ENCODE measurements at regions not wholly inside any gene's neighbourhood (a gene's known extent, or its start where the extent isn't known, plus 50 kb on each side); places are given as distances from the start of the nearest gene placed in this dataset.

DNA sequence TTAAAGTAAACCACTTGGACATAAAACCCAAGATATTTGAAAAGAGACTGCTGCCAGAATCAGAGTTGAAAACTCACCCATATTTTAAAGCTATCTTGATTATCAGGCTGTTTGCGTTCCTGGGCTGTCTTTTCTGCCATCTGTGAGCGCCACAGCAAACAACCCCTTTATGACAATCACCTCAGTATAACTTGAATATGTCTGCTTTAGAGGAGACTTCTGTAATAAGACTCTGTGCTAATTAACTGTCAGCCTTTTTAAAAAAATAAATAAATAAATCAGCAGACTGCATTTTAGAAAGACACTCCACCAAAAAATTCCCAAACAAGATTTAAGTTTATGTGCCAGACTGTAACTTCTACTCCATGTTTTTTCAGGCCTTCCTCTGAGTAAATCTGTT lies 375.7 kb upstream of the CCNH start:
- H3K27ac ChIP-seq = no peak overlapping the region
- TF ChIP-seq CTCF (conservative IDR thresholded peaks at IDR 0.05) = no peak

DNA sequence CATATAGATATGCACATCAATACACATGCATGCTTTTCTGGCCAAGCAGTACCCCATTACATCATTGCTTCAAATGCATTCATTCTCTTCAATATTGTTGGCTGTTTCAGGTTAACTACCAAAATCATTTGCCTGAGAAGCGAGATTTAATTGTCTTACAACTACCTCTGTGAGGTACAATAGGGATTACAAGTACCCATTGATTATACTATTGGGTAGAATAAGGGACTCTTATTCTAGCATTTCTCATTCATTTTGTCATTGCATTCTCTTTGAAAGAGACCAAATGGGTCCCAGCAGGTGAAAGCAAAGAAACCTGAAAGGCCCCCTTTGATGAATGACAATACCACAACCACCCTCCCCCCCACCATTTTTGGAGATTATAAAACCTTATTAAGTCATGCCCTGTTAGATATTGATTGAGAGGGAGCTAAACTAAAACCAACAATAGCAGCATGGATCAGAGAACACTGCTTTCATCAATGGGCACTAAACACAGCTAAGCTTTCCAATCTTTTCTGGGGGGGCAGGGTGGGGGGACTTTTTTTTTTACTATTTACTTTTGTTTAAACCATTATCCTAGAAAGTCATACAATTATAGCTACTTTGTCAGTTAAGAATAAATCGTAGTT lies 375.0 kb upstream of the CCNH start:
- TF ChIP-seq CTCF (conservative IDR thresholded peaks at IDR 0.05) = no peak
- no peak overlapping the region for H3K27ac ChIP-seq

GRCh38 chr5:87787086-87787485 lies 374.4 kb upstream of the CCNH start:
- no peak for TF ChIP-seq CTCF (conservative IDR thresholded peaks at IDR 0.05)
- no peak overlapping the region for H3K27ac ChIP-seq

GRCh38 chr5:87786471-87786870 lies 373.7 kb upstream of the CCNH start:
- H3K27ac ChIP-seq = no peak overlapping the region
- no peak for TF ChIP-seq CTCF (conservative IDR thresholded peaks at IDR 0.05)

DNA sequence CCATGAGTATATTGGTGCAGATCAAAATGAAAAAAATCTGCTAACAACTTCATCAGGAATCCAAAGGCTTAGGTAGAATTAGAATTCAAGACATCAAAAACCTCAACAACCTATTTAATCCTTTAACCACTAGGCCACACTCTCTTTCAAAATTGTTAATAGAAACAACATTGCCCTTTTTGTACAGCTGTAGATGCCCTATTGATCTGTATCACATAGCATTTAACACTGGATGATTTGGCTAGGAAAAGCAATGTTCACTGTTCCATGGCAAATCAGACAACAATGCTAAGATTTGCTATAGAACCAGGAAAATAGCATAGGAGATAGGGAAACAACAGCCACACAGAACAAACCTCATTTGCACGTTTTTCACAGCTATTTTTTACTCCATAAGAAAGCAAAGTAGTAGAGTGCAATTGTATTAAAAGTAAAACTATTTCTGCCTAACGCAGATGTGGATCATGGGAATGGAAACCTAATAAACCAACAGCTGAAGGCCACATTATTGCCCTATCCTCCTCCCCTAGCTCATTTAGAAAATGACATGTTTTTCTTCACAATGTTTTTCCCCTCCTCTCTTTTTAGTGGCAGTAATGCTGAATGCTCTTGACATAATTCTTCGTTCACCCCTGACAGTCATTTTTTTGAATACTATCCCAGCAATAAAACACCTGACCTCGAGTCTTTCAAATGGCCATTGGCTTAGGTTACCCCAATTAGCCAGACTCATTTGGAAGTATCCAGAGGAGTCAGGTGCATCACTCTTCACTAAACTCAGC lies 373.0 kb upstream of the CCNH start:
- no peak overlapping the region for H3K27ac ChIP-seq
- no peak for TF ChIP-seq CTCF (conservative IDR thresholded peaks at IDR 0.05)

- no peak overlapping the region for H3K27ac ChIP-seq
- TF ChIP-seq CTCF (conservative IDR thresholded peaks at IDR 0.05) = no peak
These were observed 372.3 kb upstream of the CCNH start for GRCh38 chr5:87784879-87785495.

DNA sequence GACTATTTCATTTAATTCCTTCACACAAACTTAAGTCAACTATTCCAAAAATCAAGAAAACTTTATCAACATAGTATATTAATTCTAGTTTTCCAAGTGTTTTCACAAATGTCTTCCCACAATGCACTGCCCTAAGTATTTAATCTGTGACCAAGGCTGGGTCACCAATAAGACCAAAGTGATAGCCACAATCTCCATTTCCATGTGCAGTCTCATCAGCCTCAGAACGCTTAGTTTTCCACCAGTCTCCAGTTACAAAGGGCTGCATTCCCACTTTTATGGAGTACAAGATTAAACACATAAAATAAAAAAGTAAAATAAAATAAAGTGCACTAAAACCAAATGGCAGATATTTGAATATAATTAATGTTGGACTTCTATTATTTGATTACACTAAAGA lies 371.6 kb upstream of the CCNH start:
- TF ChIP-seq CTCF (conservative IDR thresholded peaks at IDR 0.05) = no peak
- no peak overlapping the region for H3K27ac ChIP-seq

Data from VCaP (cell line).